Kidney (tissue), 13 donors: ENCODE measurements at regions not wholly inside any gene's neighbourhood (a gene's known extent, or its start where the extent isn't known, plus 50 kb on each side); places are given as distances from the start of the nearest gene placed in this dataset.

Experiments used
- DNase-seq, 5 donors: peaks; one replicate each; pipeline ENCODE4 v3.0.0-alpha.2; 2013 to 2020
- FAIRE-seq: peaks from 2 replicates; lab custom pipeline; 2012; peaks lifted over from hg19 to GRCh38; lab: Jason Lieb, UNC
- H3K27ac ChIP-seq, 2 donors: one replicate each; pipeline ENCODE4 v1.7.0; 2013; ENCODE audit warnings: low read depth in 2 of 2, low read length in 2 of 2, inconsistent platforms in 1 of 2
- H3K27me3 ChIP-seq: one replicate; pipeline ENCODE4 v1.7.1; 2013; ENCODE audit warnings: low read length, inconsistent platforms; ENCODE audit not compliant: control insufficient read depth, insufficient read depth
- H3K36me3 ChIP-seq, 3 donors: one replicate each; pipeline versions ENCODE4 v1.7.0 to v1.7.1; 2013; ENCODE audit warnings: low read length in 3 of 3, control low read depth in 1 of 3, inconsistent platforms in 1 of 3; ENCODE audit not compliant: insufficient read depth in 3 of 3, control insufficient read depth in 2 of 3
- H3K4me1 ChIP-seq, 3 donors: one replicate each; pipeline versions ENCODE4 v1.7.0 to v1.7.1; 2013; ENCODE audit warnings: low read length in 3 of 3, inconsistent platforms in 1 of 3, low read depth in 1 of 3; ENCODE audit not compliant: control insufficient read depth in 2 of 3, insufficient read depth in 2 of 3
- H3K4me3 ChIP-seq, 3 donors: one replicate each; pipeline versions ENCODE4 v1.7.0 to v1.8.1; 2013; ENCODE audit warnings: low read length in 3 of 3, control low read depth in 1 of 3, inconsistent platforms in 1 of 3
- H3K9ac ChIP-seq, 3 donors: one replicate each; pipeline versions ENCODE4 v1.7.0 to v1.7.1; 2013; ENCODE audit warnings: low read length in 3 of 3, control low read depth in 1 of 3, inconsistent platforms in 1 of 3
- H3K9me3 ChIP-seq, 3 donors: one replicate each; pipeline versions ENCODE4 v1.7.0 to v1.7.1; 2013; ENCODE audit warnings: low read length in 3 of 3, control low read depth in 1 of 3, inconsistent platforms in 1 of 3; ENCODE audit not compliant: control insufficient read depth in 2 of 3, insufficient read depth in 1 of 3
- intact Hi-C: fragments of 100-400 bp; cut with DNase I; formaldehyde crosslinking; loops from one replicate; pipeline ENCODE4 v1.11.1; 2022
- TF ChIP-seq, protein P1 (sequence below): IDR thresholded peaks from 3 replicates; pipeline ENCODE4 v1.5.1; 2012; ENCODE audit warnings: mild to moderate bottlenecking, moderate library complexity, borderline replicate concordance; ENCODE audit not compliant: insufficient read depth; ENCODE audit errors: extremely low read depth
- donor health status: control.
- donor health status: control.
- donor health status: control.
- donor health status: control.
- donor health status: control.
- donor health status: DM: yes; HTN: yes; CAD: no.
- donor health status: Normal renal cell carcinoma (clear cell type).

DNA sequence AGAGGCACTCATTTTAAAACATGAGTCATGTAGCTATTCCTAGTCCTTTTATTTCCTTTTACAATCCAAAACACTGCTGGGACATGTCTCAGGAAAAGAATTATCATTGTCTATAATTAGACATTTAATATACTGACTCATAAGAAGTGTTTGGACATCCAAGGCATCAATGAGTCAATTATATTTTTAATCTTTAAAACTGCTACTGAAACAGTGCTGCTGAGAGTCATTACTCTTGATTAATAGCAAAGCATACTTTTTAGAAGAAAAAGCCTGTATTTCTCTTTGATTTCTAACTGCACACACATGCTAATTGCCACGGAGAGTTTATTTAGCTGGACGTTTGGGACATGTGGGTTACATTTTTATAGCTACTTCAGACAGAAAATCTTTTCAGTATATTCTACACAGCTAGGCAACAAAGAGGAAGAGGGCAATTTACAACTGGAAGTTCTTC, 1249.0 kb upstream of the CDH18 start:
- Histone ChIP-seq H3K36me3 (no peaks in the 10 kb centered on the region), H3K4me3 (no peak overlapping the region), H3K9me3 (no peaks in the 10 kb centered on the region), H3K27ac (no peak overlapping the region), H3K27me3 (no peaks in the 10 kb centered on the region), H3K4me1 (no peaks in the 10 kb centered on the region), H3K9ac (no peak overlapping the region)
- intact Hi-C loops = no loop called here
- DNase-seq = peak in 2 of 5 donors; percentile 34 to 77
- TF ChIP-seq, protein P1, sequence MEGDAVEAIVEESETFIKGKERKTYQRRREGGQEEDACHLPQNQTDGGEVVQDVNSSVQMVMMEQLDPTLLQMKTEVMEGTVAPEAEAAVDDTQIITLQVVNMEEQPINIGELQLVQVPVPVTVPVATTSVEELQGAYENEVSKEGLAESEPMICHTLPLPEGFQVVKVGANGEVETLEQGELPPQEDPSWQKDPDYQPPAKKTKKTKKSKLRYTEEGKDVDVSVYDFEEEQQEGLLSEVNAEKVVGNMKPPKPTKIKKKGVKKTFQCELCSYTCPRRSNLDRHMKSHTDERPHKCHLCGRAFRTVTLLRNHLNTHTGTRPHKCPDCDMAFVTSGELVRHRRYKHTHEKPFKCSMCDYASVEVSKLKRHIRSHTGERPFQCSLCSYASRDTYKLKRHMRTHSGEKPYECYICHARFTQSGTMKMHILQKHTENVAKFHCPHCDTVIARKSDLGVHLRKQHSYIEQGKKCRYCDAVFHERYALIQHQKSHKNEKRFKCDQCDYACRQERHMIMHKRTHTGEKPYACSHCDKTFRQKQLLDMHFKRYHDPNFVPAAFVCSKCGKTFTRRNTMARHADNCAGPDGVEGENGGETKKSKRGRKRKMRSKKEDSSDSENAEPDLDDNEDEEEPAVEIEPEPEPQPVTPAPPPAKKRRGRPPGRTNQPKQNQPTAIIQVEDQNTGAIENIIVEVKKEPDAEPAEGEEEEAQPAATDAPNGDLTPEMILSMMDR = no peak
- no peak for FAIRE-seq

DNA sequence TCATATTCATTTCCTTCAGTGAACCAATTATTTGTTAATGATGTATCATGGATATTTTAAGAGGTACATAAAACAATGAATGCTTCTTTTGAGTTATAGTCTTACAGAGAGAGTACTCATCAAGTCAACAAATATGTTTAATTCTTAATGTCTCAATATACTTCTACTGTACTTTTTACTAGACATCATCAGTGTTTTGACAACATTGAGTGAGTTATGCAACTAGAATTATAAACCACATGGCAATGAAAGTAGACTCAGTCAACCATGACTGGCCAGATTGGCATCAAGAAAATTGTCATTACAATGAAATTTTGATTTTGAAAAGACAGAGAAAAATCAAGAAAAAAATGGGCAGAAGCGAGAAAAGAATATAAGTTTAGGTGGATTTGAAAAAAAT, 1248.1 kb upstream of the CDH18 start:
- FAIRE-seq (no peak), DNase-seq (no peak)
- TF ChIP-seq, protein P1 = no peak
- H3K9me3 ChIP-seq = no peaks in the 10 kb centered on the region
- H3K4me3 ChIP-seq = no peak overlapping the region
- intact Hi-C loops = no loop called here
- no peaks in the 10 kb centered on the region for H3K4me1 ChIP-seq
- H3K27me3 ChIP-seq = no peaks in the 10 kb centered on the region
- H3K27ac ChIP-seq = no peak overlapping the region
- no peak overlapping the region for H3K9ac ChIP-seq
- H3K36me3 ChIP-seq = no peaks in the 10 kb centered on the region

DNA sequence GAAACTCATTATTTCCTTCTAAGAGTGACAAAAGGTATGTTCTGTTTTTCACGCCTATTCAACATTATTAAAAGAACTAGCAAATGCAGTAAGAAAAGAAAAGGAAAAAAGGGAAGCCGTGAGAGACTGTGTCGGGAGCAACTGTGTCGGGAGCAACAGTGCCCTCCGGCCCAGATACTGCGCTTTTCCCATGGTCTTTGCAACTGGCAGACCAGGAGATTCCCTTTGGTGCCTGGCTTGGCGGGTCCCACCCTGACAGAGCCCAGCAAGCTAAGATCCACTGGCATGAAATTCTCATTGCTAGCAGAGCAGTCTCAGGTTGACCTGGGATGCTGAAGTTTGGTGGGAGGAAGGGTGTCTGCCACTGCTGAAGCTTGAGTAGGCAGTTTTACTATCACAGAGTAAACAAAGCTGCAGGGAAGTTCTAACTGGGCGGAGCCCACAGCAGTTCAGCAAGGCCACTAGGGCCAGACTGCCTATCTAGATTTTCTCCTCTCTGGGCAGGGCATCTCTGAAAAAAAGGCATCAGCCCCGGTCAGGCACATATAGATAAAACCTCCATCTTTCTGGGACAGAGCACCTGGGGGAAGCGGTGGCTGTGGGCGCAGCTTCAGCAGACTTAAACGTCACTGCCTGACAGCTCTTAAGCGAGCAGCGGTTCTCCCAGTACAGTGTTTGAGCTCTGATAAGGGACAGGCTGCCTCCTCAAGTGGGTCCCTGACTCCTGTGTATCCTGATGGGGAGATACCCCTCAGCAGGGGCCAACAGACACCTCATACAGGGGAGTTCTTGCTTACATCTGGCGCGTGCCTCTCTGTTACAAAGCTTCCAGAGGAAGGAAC, 1237.4 kb upstream of the CDH18 start:
- H3K36me3 ChIP-seq = no peaks in the 10 kb centered on the region
- TF ChIP-seq, protein P1 = no peak
- intact Hi-C loops = no loop called here

DNA sequence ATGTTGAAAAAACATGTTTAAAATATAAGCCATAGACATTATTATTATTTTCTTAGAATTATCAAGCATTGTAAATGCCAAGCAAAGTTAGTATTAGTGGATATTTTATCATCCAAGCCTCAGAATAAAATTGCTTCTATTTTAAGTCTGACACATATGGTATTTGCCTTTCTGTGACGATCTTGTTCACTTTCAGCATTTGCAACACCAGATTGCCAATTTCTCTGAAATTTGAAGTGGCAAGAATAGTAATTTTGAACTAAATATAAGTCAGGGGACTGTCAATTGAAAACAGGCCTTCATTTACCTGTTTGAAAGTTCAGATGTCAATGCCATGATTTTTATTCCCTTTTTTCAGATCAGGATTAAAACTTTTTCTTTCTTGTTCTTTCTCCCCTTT, 1233.6 kb upstream of the CDH18 start:
- H3K4me1 ChIP-seq = no peaks in the 10 kb centered on the region
- H3K9ac ChIP-seq = no peak overlapping the region
- no peak overlapping the region for H3K4me3 ChIP-seq
- TF ChIP-seq, protein P1 = no peak
- FAIRE-seq (no peak), DNase-seq (no peak)
- H3K36me3 ChIP-seq = no peaks in the 10 kb centered on the region
- intact Hi-C loops = no loop called here
- H3K27ac ChIP-seq = no peak overlapping the region
- H3K9me3 ChIP-seq = no peaks in the 10 kb centered on the region
- no peaks in the 10 kb centered on the region for H3K27me3 ChIP-seq

More for the DNA sequence above, 1237.4 kb upstream of the CDH18 start:
- no peaks in the 10 kb centered on the region for H3K9me3 ChIP-seq
- no peak overlapping the region for H3K4me3 ChIP-seq
- no peaks in the 10 kb centered on the region for H3K27me3 ChIP-seq
- DNase-seq (peak in 1 of 5 donors; percentile 3), FAIRE-seq (no peak)
- H3K4me1 ChIP-seq = no peaks in the 10 kb centered on the region
- no peak overlapping the region for H3K9ac ChIP-seq
- no peak overlapping the region for H3K27ac ChIP-seq
